Cardiac septum (tissue), 1 donor: ENCODE measurements at regions not wholly inside any gene's neighbourhood (a gene's known extent, or its start where the extent isn't known, plus 50 kb on each side); places are given as distances from the start of the nearest gene placed in this dataset.
"Not testable (repeated sequence)": the region's sequence is repeated elsewhere in the genome, so short reads cannot be mapped to it uniquely, and the experiment has no call there.

Experiments used
- DNase-seq: peaks from one replicate; pipeline ENCODE4 v3.0.0-alpha.2; 2020; ENCODE audit warnings: low spot score
- intact Hi-C: fragments of 100-400 bp; cut with DNase I; formaldehyde crosslinking; loops from one replicate; pipeline ENCODE4 v1.14.0; 2022
- donor health status: DM: no; HTN: no; CAD: no.

- intact Hi-C loops, result no loop called here
- DNase-seq, result no peak
Observed at GRCh38 chr6:27667016-27667656, 194.2 kb upstream of the ZNF184 start.

- DNase-seq, result no peak
- intact Hi-C loops, result no loop called here
Observed at GRCh38 chr6:27662769-27663168, 189.9 kb upstream of the ZNF184 start.

- DNase-seq, intact Hi-C loops: not testable (repeated sequence)
Observed at GRCh38 chr6:27662212-27662611, 189.3 kb upstream of the ZNF184 start.

DNA sequence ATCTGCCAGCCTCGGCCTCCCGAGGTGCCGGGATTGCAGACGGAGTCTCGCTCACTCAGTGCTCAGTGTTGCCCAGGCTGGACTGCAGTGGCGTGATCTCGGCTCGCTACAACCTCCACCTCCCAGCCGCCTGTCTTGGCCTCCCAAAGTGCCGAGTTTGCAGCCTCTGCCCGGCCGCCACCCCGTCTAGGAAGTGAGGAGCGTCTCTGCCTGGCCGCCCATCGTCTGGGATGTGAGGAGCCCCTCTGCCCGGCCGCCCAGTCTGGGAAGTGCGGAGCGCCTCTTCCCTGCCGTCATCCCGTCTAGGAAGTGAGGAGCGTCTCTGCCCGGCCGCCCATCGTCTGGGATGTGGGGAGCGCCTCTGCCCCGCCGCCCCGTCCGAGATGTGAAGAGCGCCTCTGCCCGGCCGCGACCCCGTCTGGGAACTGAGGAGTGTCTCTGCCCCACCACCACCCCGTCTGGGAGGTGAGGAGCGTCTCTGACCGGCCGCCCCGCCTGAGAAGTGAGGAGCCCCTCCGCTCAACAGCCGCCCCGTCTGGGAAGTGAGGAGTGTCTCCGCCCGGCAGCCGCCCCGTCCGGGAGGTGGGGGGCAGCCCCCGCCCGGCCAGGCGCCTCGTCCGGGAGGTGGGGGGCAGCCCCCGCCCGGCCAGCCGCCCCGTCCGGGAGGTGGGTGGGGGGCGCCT lies 180.4 kb upstream of the ZNF184 start:
- intact Hi-C loops, DNase-seq: not testable (repeated sequence)

- DNase-seq, result no peak
- intact Hi-C loops, result no loop called here
Observed at GRCh38 chr6:27651371-27651732, 178.4 kb upstream of the ZNF184 start.

DNA sequence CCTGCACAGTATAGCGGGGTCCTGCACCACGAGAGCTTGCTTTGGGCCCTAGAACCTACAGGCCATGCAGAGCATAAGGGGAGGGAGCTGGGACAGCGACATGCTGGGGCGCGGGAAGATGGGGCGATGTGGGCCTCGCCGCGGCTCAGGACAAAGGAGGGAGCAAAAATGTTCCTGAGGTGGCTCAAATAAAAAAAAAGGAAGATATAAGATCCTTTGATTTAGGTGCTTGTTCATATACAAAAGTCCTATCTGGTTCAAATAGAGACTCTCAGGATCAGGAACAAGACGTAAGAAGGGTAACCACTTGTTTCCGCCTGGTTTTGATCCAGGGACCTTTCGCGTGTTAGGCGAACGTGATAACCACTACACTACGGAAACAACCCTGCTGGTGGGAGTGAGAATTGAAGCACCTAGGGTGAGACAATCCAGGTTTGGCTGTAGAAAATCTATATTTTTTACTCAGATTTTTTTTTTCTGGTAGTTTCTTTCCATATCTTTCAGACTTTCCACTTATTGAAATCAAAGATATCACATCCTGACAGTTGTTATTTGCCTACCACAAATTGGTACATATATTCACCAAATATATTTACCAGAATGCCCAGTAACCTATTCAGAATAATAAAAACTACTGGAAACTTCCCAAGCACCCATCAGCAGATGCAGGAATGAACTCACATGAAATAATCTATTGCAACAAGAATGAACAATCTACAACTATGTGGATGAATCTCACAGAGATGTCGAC lies 177.9 kb upstream of the ZNF184 start:
- no peak for DNase-seq
- intact Hi-C loops, result no loop called here

GRCh38 chr6:27644528-27644927 lies 171.6 kb upstream of the ZNF184 start:
- intact Hi-C loops, result no loop called here
- DNase-seq, result no peak

DNA sequence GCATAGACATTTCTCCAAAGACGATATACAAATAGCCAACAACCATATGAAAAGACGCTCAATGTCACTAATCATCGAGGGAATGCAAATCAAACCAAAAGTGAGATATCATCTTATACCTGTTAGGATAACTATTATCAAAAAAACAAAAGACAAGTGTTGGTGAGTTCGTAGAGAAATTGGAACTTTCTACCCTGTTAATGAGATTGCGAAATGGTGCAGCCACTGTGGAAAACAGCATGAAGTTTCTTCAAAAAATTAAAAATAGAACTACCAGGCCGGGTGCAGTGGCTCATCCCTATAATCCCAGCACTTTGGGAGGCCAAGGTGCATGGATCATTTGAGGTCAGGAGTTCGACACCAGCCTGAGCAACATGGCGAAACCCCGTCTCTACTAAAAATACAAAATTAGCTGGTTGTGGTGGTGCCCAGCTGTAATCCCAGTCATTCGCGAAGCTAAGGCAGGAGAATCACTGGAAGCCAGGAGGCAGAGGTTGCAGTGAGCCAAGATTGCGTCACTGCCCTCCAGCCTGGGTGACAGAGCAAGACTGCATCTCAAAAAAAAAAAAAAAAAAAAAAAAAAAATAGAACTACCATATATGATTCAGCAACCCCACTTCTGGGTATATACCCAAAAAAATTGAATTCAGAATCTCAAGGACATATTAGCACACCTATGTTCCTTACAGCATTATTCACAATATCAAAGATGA lies 170.0 kb upstream of the ZNF184 start:
- DNase-seq, result no peak
- intact Hi-C loops, result no loop called here

- intact Hi-C loops, DNase-seq: not testable (repeated sequence)
Observed at GRCh38 chr6:27635886-27636285, 163.0 kb upstream of the ZNF184 start.

DNA sequence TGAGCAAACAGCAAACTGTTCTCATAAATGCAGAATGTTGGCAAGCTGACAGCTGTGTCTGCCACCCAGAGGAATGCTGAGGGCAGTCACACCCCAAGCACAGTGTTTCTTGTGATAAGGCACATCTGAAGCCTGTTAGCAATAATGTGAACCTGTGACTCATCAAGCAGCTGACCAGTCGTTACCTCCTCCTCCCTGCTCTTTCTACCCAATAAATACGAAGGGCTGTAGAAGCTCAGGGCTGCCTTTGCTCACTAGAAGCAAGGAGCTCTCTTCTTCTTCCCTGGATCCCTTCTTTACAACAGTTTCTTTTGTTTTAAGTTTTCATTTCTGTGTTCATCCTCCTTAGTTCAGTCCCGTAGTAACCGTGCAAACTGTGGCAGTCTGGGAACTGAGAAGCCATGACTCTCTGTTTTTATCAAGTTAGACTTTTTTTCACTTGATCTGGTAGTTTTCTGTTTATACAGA lies 160.3 kb upstream of the ZNF184 start:
- DNase-seq, intact Hi-C loops: not testable (repeated sequence)

DNA sequence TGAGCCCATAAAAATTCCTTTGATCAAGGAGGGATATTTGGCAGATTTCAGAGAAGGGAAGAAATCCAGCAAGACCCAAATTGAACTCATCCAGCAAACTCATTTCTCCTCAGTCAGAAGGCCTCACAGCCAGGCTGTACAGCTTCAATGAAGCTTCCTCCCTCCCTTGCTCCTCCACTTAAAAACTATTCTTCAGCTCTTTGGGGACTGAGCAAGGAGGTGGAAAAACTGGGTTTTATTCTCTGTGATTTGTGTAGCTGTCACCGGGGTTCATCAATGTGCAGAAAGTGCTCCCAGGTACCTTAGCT lies 158.7 kb upstream of the ZNF184 start:
- DNase-seq, result no peak
- intact Hi-C loops, result no loop called here

- intact Hi-C loops, result no loop called here
- DNase-seq, result no peak
Observed at GRCh38 chr6:27630727-27631608, 158.1 kb upstream of the ZNF184 start.

DNA sequence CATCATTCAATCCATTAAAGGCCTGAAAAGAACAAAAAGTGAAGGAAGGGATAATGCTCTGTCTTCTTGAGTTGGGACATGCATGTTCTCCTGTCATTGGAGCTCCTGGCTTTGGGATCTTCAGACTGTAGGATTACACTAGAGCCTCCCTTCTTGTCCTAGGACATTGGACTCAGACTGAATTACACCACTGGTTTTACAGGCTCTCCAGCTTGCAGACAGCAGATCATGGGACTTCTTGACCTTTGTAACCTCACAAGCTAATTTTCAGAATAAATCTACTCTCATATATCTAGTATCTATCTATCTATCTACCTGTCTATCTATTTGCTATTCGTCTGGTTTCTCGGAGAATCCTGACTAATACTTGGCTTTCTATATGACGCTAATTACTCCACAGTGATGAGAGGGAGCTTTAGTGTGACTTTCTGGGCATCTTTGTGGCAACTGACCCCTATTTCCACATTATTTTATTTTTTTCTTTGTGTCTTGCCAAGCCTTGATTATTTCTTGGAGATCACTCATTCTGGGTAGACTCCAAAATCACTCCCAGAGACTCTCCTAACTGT lies 151.9 kb upstream of the ZNF184 start:
- DNase-seq, result no peak
- intact Hi-C loops, result no loop called here

- intact Hi-C loops, result no loop called here
- no peak for DNase-seq
Observed at GRCh38 chr6:27623103-27623502, 150.2 kb upstream of the ZNF184 start.

DNA sequence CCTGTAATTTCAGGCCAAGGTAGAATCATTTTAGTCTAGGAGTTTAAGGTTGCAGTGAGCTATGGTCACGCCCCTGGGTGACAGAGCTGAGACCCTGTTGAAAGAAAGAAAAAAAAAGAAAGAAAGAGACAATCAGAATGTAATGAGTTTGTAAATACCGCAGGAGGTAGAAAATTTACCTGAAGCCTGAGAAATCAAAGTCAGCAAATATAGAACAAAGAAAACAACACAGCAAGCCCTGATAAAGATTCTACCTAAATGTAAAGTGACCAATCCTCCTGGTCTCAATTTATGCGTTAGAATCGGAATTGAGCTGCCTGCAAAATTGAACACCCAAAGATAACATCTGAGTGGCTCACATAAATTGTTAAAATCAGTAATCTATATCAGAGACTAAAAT lies 146.5 kb upstream of the ZNF184 start:
- intact Hi-C loops, result no loop called here
- DNase-seq, result no peak

DNA sequence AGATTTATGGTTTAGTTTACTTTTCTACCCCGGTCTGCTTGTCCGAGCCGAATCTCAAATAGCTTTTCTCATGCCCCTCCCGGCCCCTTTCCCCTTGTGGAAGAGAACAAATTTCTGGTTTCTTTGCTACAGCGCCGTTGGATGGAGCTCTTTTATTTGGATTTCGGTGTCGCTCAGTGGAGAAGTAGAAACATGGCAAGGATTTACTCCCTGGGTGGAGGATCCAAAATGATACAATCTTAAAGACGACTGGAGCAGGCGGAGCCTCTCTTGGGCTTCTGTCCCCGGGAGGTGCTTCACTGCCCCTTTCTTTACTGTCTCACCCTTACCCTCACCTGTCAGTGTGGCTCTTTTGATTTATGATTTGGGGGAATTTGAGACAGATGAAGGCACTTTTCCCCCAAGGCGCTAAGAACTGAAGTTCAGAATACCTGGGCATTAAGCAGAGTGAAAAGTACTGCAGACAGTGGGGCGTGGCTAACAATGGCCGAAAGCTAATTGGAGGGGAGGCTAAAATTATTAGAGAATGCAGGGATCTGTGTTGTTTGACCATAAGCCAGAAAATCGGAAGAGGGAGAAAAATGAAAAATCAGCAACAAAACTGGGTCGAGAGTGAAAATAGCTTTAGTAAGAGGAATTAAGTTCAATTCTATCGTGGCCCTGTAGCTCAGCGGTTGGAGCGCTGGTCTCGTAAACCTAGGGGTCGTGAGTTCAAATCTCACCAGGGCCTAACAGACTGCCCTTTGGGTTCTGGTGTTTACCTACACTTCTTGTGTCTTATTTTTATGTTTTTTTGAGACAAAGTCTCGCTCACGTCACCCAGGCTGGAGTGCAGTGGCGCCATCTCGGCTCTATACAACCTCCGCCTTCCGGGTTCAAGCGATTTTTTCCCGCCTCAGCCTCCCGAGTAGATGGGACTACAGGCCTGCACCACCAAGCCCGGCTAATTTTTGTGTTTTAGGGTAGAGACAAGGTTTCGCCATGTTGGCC lies 145.1 kb upstream of the ZNF184 start:
- DNase-seq, result no peak
- intact Hi-C loops, result no loop called here

DNA sequence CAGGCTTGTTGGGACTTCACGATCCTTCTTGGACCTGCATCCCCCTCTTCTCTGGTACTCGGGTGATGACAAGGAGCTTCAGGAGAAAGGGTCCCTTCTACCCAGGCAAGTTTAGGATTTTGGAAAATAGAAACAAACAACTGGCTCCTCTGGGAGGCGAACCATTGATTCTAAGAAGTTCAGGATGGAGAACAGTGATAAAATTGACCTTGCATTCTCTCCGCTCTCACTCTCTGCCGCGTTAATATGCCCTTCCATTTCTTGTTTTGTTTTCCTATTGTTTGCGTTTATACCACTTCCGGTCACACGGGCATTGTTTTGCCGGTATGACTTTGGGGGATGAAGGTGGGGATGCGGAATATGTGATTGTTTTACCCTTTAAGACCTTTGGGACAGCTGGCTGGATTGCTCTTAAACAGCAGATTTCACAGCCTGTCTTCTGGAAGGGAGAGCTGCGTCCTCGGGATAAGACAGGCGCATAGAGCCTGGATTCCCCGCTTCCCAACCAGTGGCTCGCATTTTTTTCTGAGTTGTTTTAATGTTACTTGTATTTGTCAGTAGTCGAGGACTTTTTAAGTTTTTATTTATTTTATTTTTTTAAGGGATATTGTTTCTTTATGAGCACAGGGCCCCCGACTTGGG lies 144.3 kb upstream of the ZNF184 start:
- intact Hi-C loops, result no loop called here
- no peak for DNase-seq
